SH-SY5Y (cell line): ENCODE measurements at regions not wholly inside any gene's neighbourhood (a gene's known extent, or its start where the extent isn't known, plus 50 kb on each side); places are given as distances from the start of the nearest gene placed in this dataset.

Experiments
- GATA2 ChIP-seq: IDR thresholded peaks from 2 replicates; pipeline ENCODE4 v1.6.1; 2011; ENCODE audit warnings: mild to moderate bottlenecking, low read depth, low read length
- GATA3 ChIP-seq: IDR thresholded peaks from 2 replicates; pipeline ENCODE4 v1.6.1; 2011; ENCODE audit warnings: low read depth, mild to moderate bottlenecking, low read length, moderate library complexity

GRCh38 chr11:13152264-13152663 is 125.3 kb upstream of the BMAL1 start:
- TF ChIP-seq GATA2 = no peak
- TF ChIP-seq GATA3 = no peak
